CD4-positive, alpha-beta T cell treated with Interleukin-2 at 100 ng/mL for 4 hours (primary cell): ENCODE measurements at regions not wholly inside any gene's neighbourhood (a gene's known extent, or its start where the extent isn't known, plus 50 kb on each side); places are given as distances from the start of the nearest gene placed in this dataset.
A peak's percentile ranks its signal among the peaks of the same experiment; 100 is the strongest.

Experiments used
- DNase-seq: peaks from one replicate; pipeline ENCODE4 v3.0.0-alpha.2; 2020; ENCODE audit warnings: low spot score

GRCh38 chr6:169996378-169997051, 245.1 kb downstream of the ERMARD start:
- no peak for DNase-seq

GRCh38 chr6:169994739-169995138, 243.3 kb downstream of the ERMARD start:
- no peak for DNase-seq

- no peak for DNase-seq
These were observed 242.5 kb downstream of the ERMARD start for GRCh38 chr6:169993861-169994481.

DNA sequence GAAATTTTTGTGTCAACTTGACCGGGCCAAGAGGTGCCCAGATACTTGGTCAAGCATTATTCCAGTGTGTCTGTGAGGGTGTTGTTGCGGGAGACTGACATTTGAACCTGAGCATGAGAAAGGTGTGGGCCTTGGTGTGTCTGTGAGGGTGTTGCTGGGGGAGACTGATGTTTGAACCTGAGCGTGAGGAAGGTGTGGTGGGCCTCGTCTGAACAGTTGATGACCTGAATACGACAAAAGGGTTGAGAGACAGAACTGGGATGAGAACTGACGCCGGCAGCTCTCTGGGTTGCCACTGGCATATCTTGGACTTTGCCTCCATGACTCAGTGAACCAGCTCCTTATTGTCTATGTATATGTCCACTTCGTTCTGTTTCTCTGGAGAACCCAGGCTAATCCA, 240.5 kb downstream of the ERMARD start:
- DNase-seq = no peak

DNA sequence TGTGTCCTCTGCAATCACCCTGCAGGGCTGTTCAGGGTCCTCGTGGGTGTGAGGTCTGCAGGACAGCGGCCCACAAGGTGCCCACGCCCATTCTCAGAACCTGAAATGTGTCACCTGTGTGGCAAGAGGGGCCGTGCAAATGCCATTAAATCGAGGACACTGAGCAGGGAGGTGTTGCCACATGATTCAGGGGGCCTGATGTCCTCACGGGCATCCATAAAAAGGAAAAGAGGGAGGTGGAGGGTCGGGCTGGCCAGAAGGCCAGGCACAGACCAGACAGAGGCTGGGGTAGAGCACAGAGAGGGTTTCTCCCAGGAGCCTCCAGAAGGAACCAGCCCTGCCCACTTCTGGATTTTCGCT, 239.6 kb downstream of the ERMARD start:
- DNase-seq = no peak

- peak; percentile 20 for DNase-seq
These were observed 238.9 kb downstream of the ERMARD start for GRCh38 chr6:169990095-169991030.

GRCh38 chr6:169989594-169989993, 238.2 kb downstream of the ERMARD start:
- no peak for DNase-seq

DNA sequence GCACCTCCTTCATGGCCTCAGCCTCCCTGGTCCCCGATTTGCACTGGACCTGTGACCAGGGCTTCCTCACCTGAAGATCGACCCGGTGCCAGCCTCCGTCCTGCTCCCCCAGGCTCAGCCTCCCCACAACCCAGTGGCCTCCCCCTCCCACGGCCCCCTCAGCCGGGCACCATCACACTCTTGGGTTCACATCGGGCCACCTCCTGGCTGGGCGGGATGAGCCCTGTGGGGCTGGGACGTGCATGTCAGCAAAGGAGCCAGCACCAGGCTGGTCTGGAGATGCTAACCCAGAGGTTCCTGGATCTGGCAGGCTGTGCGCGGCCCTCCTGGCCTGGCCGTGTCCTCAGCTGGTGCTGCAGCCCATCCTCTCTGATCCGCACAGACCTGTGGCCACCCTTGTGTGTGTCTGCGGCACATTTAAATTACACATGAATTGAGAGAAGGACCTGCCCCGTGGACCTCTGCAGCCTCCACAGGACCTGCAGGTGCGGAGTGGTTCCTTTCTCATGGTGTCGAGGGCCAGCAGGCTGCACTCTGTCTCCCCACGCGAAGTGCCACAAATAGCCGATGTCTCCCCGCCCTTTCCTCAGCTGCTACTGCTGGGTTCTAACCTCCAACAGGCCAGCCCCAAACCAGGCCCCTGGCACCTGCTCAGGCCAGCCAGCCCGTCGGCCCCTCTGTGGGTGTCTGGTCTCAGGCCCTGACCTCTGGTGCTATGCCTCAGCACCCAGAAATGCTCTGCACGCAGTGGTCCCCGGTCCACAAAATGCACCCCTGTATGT, 237.5 kb downstream of the ERMARD start:
- no peak for DNase-seq

- no peak for DNase-seq
These were observed 235.6 kb downstream of the ERMARD start for GRCh38 chr6:169986848-169987498.

- DNase-seq = no peak
These were observed 234.9 kb downstream of the ERMARD start for GRCh38 chr6:169986171-169986847.

DNA sequence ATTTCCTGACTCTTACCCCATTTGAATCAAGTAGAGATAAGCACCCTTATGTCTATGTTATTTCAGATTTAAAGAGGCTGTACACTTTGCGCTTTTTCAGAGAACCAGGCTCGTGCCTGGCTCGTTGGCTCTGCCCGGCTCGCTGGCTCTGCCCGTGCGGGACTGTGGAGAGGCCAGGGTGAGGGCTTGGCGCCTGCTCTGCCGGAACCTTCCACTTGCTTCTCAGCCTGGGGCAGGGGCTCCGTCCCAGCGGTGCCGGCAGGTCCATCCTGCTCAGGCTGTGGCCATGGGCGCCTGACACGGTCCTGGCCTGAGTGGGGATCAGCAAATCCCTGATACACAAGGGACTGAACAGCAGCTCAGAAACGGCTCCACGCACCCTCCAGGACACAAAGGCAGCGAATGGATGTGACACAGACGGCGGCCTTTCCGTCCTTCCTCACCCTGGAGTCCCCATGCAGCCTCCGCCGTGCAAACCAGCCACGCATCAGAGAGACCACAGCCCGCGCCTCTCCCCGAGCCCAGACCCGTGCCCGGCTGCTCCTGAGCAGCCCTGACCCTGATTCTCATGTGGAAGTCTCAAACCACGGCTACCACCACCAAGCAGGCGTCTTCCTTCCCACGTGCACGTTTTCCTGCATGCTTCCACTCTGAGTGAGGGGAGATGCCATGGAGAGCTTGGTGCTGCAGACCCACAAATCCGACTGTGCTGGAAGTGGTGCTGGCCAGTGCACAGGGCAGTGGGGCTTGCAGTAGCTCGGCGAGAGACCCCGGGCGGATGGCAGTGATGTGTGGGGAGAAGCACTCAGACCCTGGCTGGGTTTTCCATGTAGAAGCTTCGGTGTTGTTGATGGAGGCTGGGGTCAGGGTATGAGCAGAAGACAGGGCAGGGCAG, 233.9 kb downstream of the ERMARD start:
- no peak for DNase-seq

- DNase-seq = no peak
These were observed 233.0 kb downstream of the ERMARD start for GRCh38 chr6:169984181-169985120.

- DNase-seq = no peak
These were observed 232.2 kb downstream of the ERMARD start for GRCh38 chr6:169983651-169984050.

DNA sequence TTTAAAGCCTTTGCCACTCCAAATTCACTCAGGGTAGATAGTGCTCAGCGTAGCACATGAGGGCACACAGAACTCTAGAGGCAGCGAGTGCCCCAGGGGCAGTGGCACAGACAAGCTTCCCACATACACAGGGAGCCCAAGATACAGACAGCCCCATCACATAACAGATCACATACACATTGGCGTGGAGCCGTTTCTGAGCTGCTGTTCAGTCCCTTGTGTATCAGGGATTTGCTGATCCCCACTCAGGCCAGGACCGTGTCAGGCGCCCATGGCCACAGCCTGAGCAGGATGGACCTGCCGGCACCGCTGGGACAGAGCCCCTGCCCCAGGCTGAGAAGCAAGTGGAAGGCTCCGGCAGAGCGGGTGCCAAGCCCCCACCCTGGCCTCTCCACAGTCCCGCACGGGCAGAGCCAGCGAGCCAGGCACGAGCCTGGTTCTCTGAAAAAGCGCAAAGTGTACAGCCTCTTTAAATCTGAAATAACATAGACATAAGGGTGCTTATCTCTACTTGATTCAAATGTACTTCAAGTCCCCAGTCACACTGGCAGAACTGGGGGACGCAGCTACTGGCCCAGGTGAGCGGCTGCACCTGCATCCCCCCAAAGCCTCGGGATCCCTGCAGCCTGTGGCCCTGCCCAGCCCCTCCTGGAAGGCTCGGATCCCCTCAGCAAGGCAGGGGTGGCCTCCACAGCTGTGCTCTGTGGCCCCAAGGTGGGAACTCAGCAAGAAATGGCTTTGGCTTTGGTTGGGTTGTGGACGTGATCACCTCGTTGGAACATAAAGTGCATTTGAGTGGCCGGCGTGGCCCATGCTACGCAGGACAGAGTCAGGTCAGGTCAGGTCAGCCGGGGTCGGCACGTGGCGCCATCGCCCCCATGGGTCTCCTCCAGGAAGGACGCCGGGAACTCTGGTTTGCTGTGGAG, 231.3 kb downstream of the ERMARD start:
- no peak for DNase-seq

GRCh38 chr6:169981969-169982368, 230.5 kb downstream of the ERMARD start:
- no peak for DNase-seq

GRCh38 chr6:169981568-169981967, 230.1 kb downstream of the ERMARD start:
- DNase-seq = no peak

DNA sequence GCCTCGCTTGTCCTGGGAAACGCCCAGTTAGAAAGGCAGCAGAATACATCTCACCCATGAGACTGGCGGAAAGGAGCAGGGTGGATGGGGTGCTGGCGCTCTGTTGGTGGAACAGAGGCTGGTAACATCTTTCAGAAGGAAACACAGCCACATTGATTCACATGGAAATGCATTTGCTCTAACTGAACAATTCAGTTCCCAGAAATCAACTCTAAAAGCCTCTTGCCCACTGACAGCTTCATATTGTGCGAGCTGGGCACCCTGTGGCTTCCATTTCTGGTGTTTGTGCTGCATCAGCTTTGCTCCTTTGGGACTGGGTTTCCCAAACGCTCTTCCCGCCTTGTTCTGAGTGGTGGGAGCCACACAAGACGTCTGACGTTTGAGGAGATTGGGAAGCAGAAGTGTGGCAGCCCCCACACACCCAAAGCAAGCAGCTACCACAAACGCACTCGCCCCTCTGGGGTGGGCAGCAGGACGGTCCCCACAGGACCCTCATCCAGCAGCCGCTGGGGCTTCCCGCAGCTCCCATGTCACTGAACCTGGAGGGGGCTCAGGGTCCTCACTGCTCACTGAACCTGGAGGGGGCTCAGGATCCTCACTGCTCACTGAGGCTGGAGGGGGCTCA, 229.5 kb downstream of the ERMARD start:
- DNase-seq = no peak
